Pancreas (tissue), 10 donors: ENCODE measurements at regions not wholly inside any gene's neighbourhood (a gene's known extent, or its start where the extent isn't known, plus 50 kb on each side); places are given as distances from the start of the nearest gene placed in this dataset.

Experiments
- ATAC-seq, 4 donors: fragments of 200-7000 bp; cut with Tn5 transposase; one replicate each; pipeline versions ENCODE4 v1.8.0 to v1.9.1; 2020; ENCODE audit warnings: mild to moderate bottlenecking in 4 of 4, moderate library complexity in 4 of 4
- DNase-seq, 6 donors: peaks; one replicate each; pipeline ENCODE4 v3.0.0-alpha.2; 2020
- FAIRE-seq: peaks from 2 replicates; lab custom pipeline; 2012; peaks lifted over from hg19 to GRCh38; lab: Jason Lieb, UNC
- H3K27ac ChIP-seq, 4 donors: fragments of 200-600 bp; sonication (generic); 1 replicate in 3 of 4; 2 replicates in 1 of 4; pipeline versions ENCODE4 v1.5.0 to v1.8.0; 2020
- H3K27me3 ChIP-seq, 4 donors: fragments of 200-600 bp; one replicate each; pipeline ENCODE4 v1.8.0; 2021
- H3K36me3 ChIP-seq, 3 donors: fragments of 200-600 bp; sonication (generic) in 1 of 3; one replicate each; pipeline versions ENCODE4 v1.5.0 to v1.8.0; 2020 to 2021
- H3K4me1 ChIP-seq, 3 donors: fragments of 200-600 bp; one replicate each; pipeline ENCODE4 v1.8.0; 2021
- H3K4me3 ChIP-seq, 4 donors: fragments of 200-600 bp; sonication (generic) in 2 of 4; one replicate each; pipeline versions ENCODE4 v1.5.0 to v1.8.0; 2020 to 2021
- H3K9me3 ChIP-seq, 4 donors: fragments of 200-600 bp; one replicate each; pipeline ENCODE4 v1.8.0; 2021
- WGBS, 2 donors: extraction: QIAGEN DNeasy Blood & Tissue Kit; methylation state at CpG; one replicate each; pipeline ENCODE4 v1.1.7; 2013; 5-methylcytosine and 5-hydroxymethylcytosine counted together
- intact Hi-C, 3 donors: fragments of 100-400 bp; cut with DNase I; formaldehyde crosslinking; loops; one replicate each; pipeline versions ENCODE4 v1.11.1 to v1.14.2; 2022
- TF ChIP-seq, protein P1 (sequence below), 4 donors: fragments of 200-600 bp; sonication (generic) in 3 of 4; IDR thresholded peaks; one replicate each; pipeline versions ENCODE4 v1.5.0 to v1.8.0; 2021; ENCODE audit warnings: antibody characterized with exemption in 4 of 4
- donor health status: healthy with polysubstance abuse.
- donor health status: DM: no; HTN: no; CAD: no; lungs with moderate emphysema.
- donor health status: DM: no; HTN: no; CAD: no.
- donor health status: control.
- donor health status: control.
- donor health status: Bipolar disorder and iron deficiency.
- donor health status: DM: yes; HTN: yes; CAD: no.
- donor health status: DM: no; HTN: no; CAD: no.
- donor health status: DM: no; HTN: no; CAD: no.
- donor health status: DM: yes; HTN: yes; CAD: no.

DNA sequence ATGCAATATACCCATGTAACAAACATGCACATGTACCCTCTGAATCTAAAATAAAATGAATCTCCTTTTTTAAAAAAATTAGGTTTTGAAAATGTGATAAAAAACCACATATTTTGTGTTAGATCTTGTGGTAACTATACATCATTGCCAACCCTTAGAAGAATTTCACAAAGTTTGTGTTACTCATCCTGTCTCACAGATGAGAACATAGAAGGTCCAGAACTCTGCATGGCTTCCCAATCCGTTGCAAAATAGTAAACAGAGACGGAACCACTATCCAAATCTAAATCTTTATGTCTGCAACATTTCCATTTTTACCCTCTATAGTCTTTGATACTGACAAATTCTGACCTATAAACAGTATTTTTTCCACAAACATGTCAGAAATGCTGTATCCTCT, 759.9 kb downstream of the KCNJ2 start:
- H3K27me3 ChIP-seq = no peaks in the 10 kb centered on the region
- H3K36me3 ChIP-seq = no peaks in the 10 kb centered on the region
- DNase-seq (no peak), FAIRE-seq (no peak), ATAC-seq (no peak)
- no peak overlapping the region for H3K27ac ChIP-seq
- no peaks in the 10 kb centered on the region for H3K9me3 ChIP-seq
- no peak overlapping the region for H3K4me3 ChIP-seq
- TF ChIP-seq, protein P1, sequence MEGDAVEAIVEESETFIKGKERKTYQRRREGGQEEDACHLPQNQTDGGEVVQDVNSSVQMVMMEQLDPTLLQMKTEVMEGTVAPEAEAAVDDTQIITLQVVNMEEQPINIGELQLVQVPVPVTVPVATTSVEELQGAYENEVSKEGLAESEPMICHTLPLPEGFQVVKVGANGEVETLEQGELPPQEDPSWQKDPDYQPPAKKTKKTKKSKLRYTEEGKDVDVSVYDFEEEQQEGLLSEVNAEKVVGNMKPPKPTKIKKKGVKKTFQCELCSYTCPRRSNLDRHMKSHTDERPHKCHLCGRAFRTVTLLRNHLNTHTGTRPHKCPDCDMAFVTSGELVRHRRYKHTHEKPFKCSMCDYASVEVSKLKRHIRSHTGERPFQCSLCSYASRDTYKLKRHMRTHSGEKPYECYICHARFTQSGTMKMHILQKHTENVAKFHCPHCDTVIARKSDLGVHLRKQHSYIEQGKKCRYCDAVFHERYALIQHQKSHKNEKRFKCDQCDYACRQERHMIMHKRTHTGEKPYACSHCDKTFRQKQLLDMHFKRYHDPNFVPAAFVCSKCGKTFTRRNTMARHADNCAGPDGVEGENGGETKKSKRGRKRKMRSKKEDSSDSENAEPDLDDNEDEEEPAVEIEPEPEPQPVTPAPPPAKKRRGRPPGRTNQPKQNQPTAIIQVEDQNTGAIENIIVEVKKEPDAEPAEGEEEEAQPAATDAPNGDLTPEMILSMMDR (IDR thresholded peaks at IDR 0.05) = no peak
- WGBS, 2 donors = 67 to 77% methylated on average over 2 of the region's 2 CpGs
- intact Hi-C loops = no loop called here
- H3K4me1 ChIP-seq = no peaks in the 10 kb centered on the region

DNA sequence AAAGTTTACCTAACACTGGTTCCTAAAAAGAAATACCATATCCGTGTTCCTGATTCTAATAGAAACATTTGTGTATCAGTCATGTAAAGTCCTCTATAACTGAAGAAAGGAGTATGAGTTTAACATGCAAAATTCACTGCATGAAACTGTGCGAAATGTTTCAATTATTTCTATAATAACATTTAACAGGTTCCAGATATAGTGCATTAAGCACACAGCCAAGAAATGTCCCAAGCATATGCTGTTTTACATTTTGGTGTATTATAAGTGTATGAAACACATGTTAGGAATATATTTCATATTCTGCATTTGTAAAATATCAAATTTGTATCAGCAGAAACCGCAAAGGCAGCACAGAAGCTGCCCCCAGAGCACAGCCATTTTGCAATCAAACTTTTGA, 764.9 kb downstream of the KCNJ2 start:
- 74 to 78% methylated on average over 3 of the region's 3 CpGs for WGBS, 2 donors
- TF ChIP-seq, protein P1 (IDR thresholded peaks at IDR 0.05) = no peak
- FAIRE-seq = no peak
- H3K27me3 ChIP-seq = no peaks in the 10 kb centered on the region
- H3K4me1 ChIP-seq = no peaks in the 10 kb centered on the region
- H3K27ac ChIP-seq = no peak overlapping the region
- intact Hi-C loops = no loop called here
- DNase-seq = no peak
- H3K4me3 ChIP-seq = no peak overlapping the region
- H3K9me3 ChIP-seq = no peaks in the 10 kb centered on the region
- ATAC-seq = no peak
- no peaks in the 10 kb centered on the region for H3K36me3 ChIP-seq

DNA sequence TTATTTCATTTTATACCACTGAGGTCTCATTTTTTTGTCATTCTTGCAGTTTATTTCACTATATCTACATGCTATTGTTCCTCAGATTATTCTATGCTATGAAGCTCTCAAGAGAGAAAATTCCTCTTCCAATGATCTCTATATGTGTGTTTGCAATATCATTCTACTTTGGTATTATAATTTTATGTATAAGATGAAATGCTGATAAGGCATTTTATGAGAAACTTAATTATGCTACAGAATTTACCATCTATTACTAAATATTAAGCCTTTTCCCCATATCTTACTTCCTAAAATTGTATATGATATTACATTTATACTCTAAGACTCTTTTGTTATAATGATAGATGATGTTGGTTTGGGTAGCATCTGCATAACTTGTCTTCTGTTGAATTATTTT, 765.5 kb downstream of the KCNJ2 start:
- no peaks in the 10 kb centered on the region for H3K36me3 ChIP-seq
- H3K9me3 ChIP-seq = no peaks in the 10 kb centered on the region
- no peak for DNase-seq
- no peaks in the 10 kb centered on the region for H3K27me3 ChIP-seq
- no peak for FAIRE-seq
- no peaks in the 10 kb centered on the region for H3K4me1 ChIP-seq
- ATAC-seq = no peak
- no peak overlapping the region for H3K4me3 ChIP-seq
- TF ChIP-seq, protein P1 (IDR thresholded peaks at IDR 0.05) = no peak
- H3K27ac ChIP-seq = no peak overlapping the region
- intact Hi-C loops = no loop called here

DNA sequence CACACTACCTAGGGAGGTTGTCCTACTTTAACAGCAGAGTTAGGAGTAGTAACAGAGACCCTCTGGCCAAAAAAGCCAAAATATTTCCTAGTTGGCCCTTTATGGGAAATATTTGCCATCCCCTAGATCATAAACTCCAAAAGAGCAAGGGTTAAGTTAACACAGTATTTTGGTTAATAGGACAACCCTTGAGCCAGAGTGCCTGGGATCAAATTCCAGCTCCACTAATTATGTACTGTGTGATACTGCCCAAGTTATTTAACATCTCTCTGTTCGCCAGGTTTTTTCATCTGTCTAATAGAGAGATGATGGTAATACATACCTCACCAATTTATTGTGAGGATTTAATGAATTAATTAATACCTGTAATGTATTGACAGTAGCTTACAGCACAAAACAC, 767.4 kb downstream of the KCNJ2 start:
- Histone ChIP-seq H3K4me1 (no peaks in the 10 kb centered on the region), H3K36me3 (no peaks in the 10 kb centered on the region), H3K27ac (no peak overlapping the region), H3K27me3 (no peaks in the 10 kb centered on the region), H3K4me3 (no peak overlapping the region), H3K9me3 (no peaks in the 10 kb centered on the region)
- WGBS, 2 donors = 90 to 94% methylated on average over 1 of the region's 1 CpG
- intact Hi-C loops = no loop called here
- TF ChIP-seq, protein P1 (IDR thresholded peaks at IDR 0.05) = no peak
- FAIRE-seq = no peak
- no peak for ATAC-seq
- DNase-seq = no peak

DNA sequence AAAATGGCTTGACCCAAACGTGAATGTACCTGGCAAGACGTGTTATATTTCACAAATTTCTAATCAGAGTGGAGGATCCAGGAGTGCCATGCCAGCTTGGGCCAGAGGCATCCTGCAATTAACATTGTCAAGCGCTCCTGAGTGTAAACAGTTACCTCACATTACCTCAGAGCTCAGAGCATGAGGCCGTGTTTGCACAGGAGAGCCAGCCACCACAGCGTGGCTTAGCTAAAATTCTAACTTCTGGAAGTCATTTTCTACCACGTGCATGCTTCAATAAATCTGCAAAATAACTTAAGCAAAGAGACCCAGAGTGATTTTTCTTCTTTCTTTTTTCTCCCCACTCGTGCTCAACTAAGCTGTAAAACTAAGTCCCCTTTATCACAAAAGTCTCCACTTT, 769.0 kb downstream of the KCNJ2 start:
- DNase-seq = no peak
- 28 to 40% methylated on average over 7 of the region's 7 CpGs for WGBS, 2 donors
- no peak overlapping the region for H3K4me3 ChIP-seq
- TF ChIP-seq, protein P1 (IDR thresholded peaks at IDR 0.05) = no peak
- ATAC-seq = peak in 3 of 4 donors; percentile 44 to 72 (median 56)
- H3K27ac ChIP-seq = no peak overlapping the region
- H3K9me3 ChIP-seq = no peaks in the 10 kb centered on the region
- H3K4me1 ChIP-seq = no peaks in the 10 kb centered on the region
- intact Hi-C loops = no loop called here
- H3K27me3 ChIP-seq = no peaks in the 10 kb centered on the region
- FAIRE-seq = no peak
- no peaks in the 10 kb centered on the region for H3K36me3 ChIP-seq
